ENCODE measurements at regions not wholly inside any gene's neighbourhood (a gene's known extent, or its start where the extent isn't known, plus 50 kb on each side); places are given as distances from the start of the nearest gene placed in this dataset.

GRCh38 chr2:120802867-120803484 is 67.3 kb downstream of the GLI2 start:
- Histone ChIP-seq H3K9ac (ENCODE audit: low read depth, low read length, poor library complexity, severe bottlenecking) (no peak overlapping the region), H3K4me1 (ENCODE audit: insufficient read depth, low read length, poor library complexity, severe bottlenecking) (no peaks in the 10 kb centered on the region), H3K9me2 (replicated peaks; ENCODE audit: low read depth, low read length) (no peaks in the 10 kb centered on the region), H3K79me2 (ENCODE audit: insufficient read depth, low read length) (no peaks in the 10 kb centered on the region), H3K36me3 (ENCODE audit: insufficient read depth, low read length) (no peaks in the 10 kb centered on the region), H2AFZ (ENCODE audit: low read length) (no peak overlapping the region; the same call in 1 of the 2 replicates), H3K4me3 (ENCODE audit: low read length, poor library complexity, severe bottlenecking) (no peak overlapping the region), H3K9me3 (ENCODE audit: insufficient read depth, low read depth, low read length) (no peaks in the 10 kb centered on the region), H3K4me2 (ENCODE audit: low read depth, low read length, poor library complexity, severe bottlenecking) (no peak overlapping the region), H3K27me3 (ENCODE audit: insufficient read depth, low read length, poor library complexity, severe bottlenecking) (no peaks in the 10 kb centered on the region), H3F3A (ENCODE audit: low read depth) (no peaks in the 10 kb centered on the region), H4K20me1 (ENCODE audit: insufficient read depth, low read length, poor library complexity, severe bottlenecking) (no peaks in the 10 kb centered on the region)
- no peak for TF ChIP-seq CTCF (conservative IDR thresholded peaks at IDR 0.05; ENCODE audit: low read length)
- TF ChIP-seq EZH2phosphoT487 (IDR thresholded peaks at IDR 0.05; ENCODE audit: borderline replicate concordance), result no peak

- Histone ChIP-seq H3K27me3 (ENCODE audit: insufficient read depth, low read length, poor library complexity, severe bottlenecking) (no peaks in the 10 kb centered on the region), H4K20me1 (ENCODE audit: insufficient read depth, low read length, poor library complexity, severe bottlenecking) (no peaks in the 10 kb centered on the region), H3K4me2 (ENCODE audit: low read depth, low read length, poor library complexity, severe bottlenecking) (no peak overlapping the region), H3F3A (ENCODE audit: low read depth) (no peaks in the 10 kb centered on the region), H3K4me3 (ENCODE audit: low read length, poor library complexity, severe bottlenecking) (no peak overlapping the region), H2AFZ (ENCODE audit: low read length) (no peak overlapping the region), H3K9me3 (ENCODE audit: insufficient read depth, low read depth, low read length) (no peaks in the 10 kb centered on the region), H3K9ac (ENCODE audit: low read depth, low read length, poor library complexity, severe bottlenecking) (no peak overlapping the region), H3K4me1 (ENCODE audit: insufficient read depth, low read length, poor library complexity, severe bottlenecking) (no peaks in the 10 kb centered on the region), H3K36me3 (ENCODE audit: insufficient read depth, low read length) (no peaks in the 10 kb centered on the region), H3K79me2 (ENCODE audit: insufficient read depth, low read length) (no peaks in the 10 kb centered on the region), H3K9me2 (replicated peaks; ENCODE audit: low read depth, low read length) (no peaks in the 10 kb centered on the region)
- TF ChIP-seq CTCF (conservative IDR thresholded peaks at IDR 0.05; ENCODE audit: low read length) (no peak), EZH2phosphoT487 (IDR thresholded peaks at IDR 0.05; ENCODE audit: borderline replicate concordance) (no peak)
These were observed 68.2 kb downstream of the GLI2 start for GRCh38 chr2:120803764-120804335.

- H4K20me1 ChIP-seq (ENCODE audit: insufficient read depth, low read length, poor library complexity, severe bottlenecking), result no peaks in the 10 kb centered on the region
- H3K9me2 ChIP-seq (replicated peaks; ENCODE audit: low read depth, low read length), result no peaks in the 10 kb centered on the region
- H3K36me3 ChIP-seq (ENCODE audit: insufficient read depth, low read length), result no peaks in the 10 kb centered on the region
- no peak overlapping the region for H2AFZ ChIP-seq (ENCODE audit: low read length)
- H3K27me3 ChIP-seq (ENCODE audit: insufficient read depth, low read length, poor library complexity, severe bottlenecking), result no peaks in the 10 kb centered on the region
- no peak overlapping the region for H3K9ac ChIP-seq (ENCODE audit: low read depth, low read length, poor library complexity, severe bottlenecking)
- TF ChIP-seq CTCF (conservative IDR thresholded peaks at IDR 0.05; ENCODE audit: low read length) (no peak), EZH2phosphoT487 (IDR thresholded peaks at IDR 0.05; ENCODE audit: borderline replicate concordance) (no peak)
- no peaks in the 10 kb centered on the region for H3F3A ChIP-seq (ENCODE audit: low read depth)
- H3K4me3 ChIP-seq (ENCODE audit: low read length, poor library complexity, severe bottlenecking), result no peak overlapping the region
- H3K79me2 ChIP-seq (ENCODE audit: insufficient read depth, low read length), result no peaks in the 10 kb centered on the region
- no peak overlapping the region for H3K4me2 ChIP-seq (ENCODE audit: low read depth, low read length, poor library complexity, severe bottlenecking)
- peaks cover 3% of the 10 kb centered on the region for H3K4me1 ChIP-seq (ENCODE audit: insufficient read depth, low read length, poor library complexity, severe bottlenecking)
- H3K9me3 ChIP-seq (ENCODE audit: insufficient read depth, low read depth, low read length), result no peaks in the 10 kb centered on the region
These were observed 68.8 kb downstream of the GLI2 start for GRCh38 chr2:120804459-120804858.
